Astrocyte (in vitro differentiated cells and primary cell): ENCODE measurements at regions not wholly inside any gene's neighbourhood (a gene's known extent, or its start where the extent isn't known, plus 50 kb on each side); places are given as distances from the start of the nearest gene placed in this dataset.

Source experiments
- EZH2 ChIP-seq: IDR thresholded peaks from 2 replicates; pipeline ENCODE4 v1.6.1; 2012; ENCODE audit warnings: mild to moderate bottlenecking, low read length, inconsistent platforms; ENCODE audit not compliant: insufficient read depth
- TF ChIP-seq, protein P1 (sequence below): IDR thresholded peaks from 2 replicates; pipeline ENCODE4 v1.5.1; 2011; ENCODE audit warnings: low read depth, mild to moderate bottlenecking, inconsistent platforms, low read length, moderate library complexity; ENCODE audit not compliant: insufficient read depth

DNA sequence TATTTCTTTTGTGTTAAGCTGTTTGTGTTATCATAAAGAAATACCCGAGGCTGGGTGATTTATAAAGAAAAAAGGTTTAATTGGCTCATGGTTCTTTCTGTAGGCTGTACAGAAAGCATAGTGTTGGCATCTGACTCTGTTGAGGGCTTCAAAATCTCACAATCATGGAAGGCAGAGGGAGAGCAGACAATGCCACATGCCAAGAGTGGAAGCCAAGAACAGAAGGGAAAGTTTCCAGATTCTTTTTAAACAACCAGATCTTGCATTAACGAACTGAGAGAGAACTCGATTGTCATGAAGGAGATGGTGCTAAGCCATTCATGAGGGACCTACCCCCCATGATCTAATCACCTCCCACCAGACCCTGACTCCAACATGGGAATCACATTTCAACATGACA is 290.1 kb downstream of the BMP2 start:
- TF ChIP-seq, protein P1, sequence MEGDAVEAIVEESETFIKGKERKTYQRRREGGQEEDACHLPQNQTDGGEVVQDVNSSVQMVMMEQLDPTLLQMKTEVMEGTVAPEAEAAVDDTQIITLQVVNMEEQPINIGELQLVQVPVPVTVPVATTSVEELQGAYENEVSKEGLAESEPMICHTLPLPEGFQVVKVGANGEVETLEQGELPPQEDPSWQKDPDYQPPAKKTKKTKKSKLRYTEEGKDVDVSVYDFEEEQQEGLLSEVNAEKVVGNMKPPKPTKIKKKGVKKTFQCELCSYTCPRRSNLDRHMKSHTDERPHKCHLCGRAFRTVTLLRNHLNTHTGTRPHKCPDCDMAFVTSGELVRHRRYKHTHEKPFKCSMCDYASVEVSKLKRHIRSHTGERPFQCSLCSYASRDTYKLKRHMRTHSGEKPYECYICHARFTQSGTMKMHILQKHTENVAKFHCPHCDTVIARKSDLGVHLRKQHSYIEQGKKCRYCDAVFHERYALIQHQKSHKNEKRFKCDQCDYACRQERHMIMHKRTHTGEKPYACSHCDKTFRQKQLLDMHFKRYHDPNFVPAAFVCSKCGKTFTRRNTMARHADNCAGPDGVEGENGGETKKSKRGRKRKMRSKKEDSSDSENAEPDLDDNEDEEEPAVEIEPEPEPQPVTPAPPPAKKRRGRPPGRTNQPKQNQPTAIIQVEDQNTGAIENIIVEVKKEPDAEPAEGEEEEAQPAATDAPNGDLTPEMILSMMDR = no peak
- TF ChIP-seq EZH2 = no peak
